ENCODE measurements at regions not wholly inside any gene's neighbourhood (a gene's known extent, or its start where the extent isn't known, plus 50 kb on each side); places are given as distances from the start of the nearest gene placed in this dataset.

GRCh38 chr21:28227881-28228635 is 764.6 kb downstream of the LTN1 start:
- no peak for TF ChIP-seq POLR2A (IDR thresholded peaks at IDR 0.05; ENCODE audit: low read length)
- TF ChIP-seq GATA1 (IDR thresholded peaks at IDR 0.05; ENCODE audit: low read depth, low read length): no peak
